GM12878 (cell line): ENCODE measurements at regions not wholly inside any gene's neighbourhood (a gene's known extent, or its start where the extent isn't known, plus 50 kb on each side); places are given as distances from the start of the nearest gene placed in this dataset.

Experiments
- ATAC-seq: fragments of 200-7000 bp; cut with Tn5 transposase; 3 replicates; pipeline ENCODE4 v1.9.1; 2020; ENCODE audit warnings: mild to moderate bottlenecking, moderate library complexity
- BruUV-seq: library from RNA; stranded (reverse); fragments of 400-500 nt; replicated peaks from 2 replicates; lab custom pipeline; 2021; lab: Mats Ljungman, UMichigan
- CTCF ChIA-PET: fragments of 300-600 bp; sonication (Branson Sonifier 250); formaldehyde crosslinking; extraction: SDS; loops from one replicate; lab custom pipeline; 2021; ENCODE audit warnings: inconsistent platforms; lab: Yijun Ruan, JAX
- POLR2A ChIA-PET: fragments of 350-600 bp; formaldehyde crosslinking; extraction: SDS; loops from one replicate; lab custom pipeline; 2021; ENCODE audit warnings: inconsistent platforms; lab: Charles Lee
- RAD21 ChIA-PET: fragments of 300-600 bp; sonication (Branson Sonifier 250); formaldehyde crosslinking; loops from one replicate; lab custom pipeline; 2023; ENCODE audit warnings: antibody characterized with exemption; ENCODE audit not compliant: unreplicated experiment; lab: Charles Lee
- SMC1A ChIA-PET: fragments of 300-600 bp; sonication (Branson Sonifier 250); formaldehyde crosslinking; loops from one replicate; lab custom pipeline; 2023; ENCODE audit not compliant: unreplicated experiment, uncharacterized antibody; lab: Charles Lee
- DNase-seq: peaks from one replicate; pipeline ENCODE4 v3.0.0-alpha.2; 2011; ENCODE audit warnings: low read depth, low spot score
- FAIRE-seq: peaks from 3 replicates; lab custom pipeline; 2011; peaks lifted over from hg19 to GRCh38; lab: Jason Lieb, UNC
- H2AFZ ChIP-seq: 2 replicates; pipeline ENCODE4 v1.6.0; 2011; ENCODE audit warnings: low read depth, low read length, control low read depth; ENCODE audit not compliant: control insufficient read depth
- H3K27ac ChIP-seq: 2 replicates; pipeline ENCODE4 v1.5.1; 2011; ENCODE audit warnings: control low read depth; ENCODE audit not compliant: control insufficient read depth, insufficient read depth
- H3K27me3 ChIP-seq, 2 experiments: replicated peaks in 1 of 2; 2 replicates each; pipeline versions ENCODE4 v1.6.0 to v1.6.1; 2011; ENCODE audit warnings: low read length in 1 of 2; ENCODE audit not compliant: control insufficient read depth in 2 of 2, insufficient read depth in 2 of 2
- H3K36me3 ChIP-seq, 2 experiments: 2 replicates each; pipeline ENCODE4 v1.5.1; 2011; ENCODE audit warnings: low read length in 1 of 2; ENCODE audit not compliant: control insufficient read depth in 2 of 2, insufficient read depth in 2 of 2
- H3K4me1 ChIP-seq: 2 replicates; pipeline ENCODE4 v1.6.1; 2011; ENCODE audit warnings: mild to moderate bottlenecking, low read length, moderate library complexity, mixed read lengths; ENCODE audit not compliant: control insufficient read depth, insufficient read depth
- H3K4me2 ChIP-seq: 2 replicates; pipeline ENCODE4 v1.6.0; 2011; ENCODE audit warnings: control low read depth; ENCODE audit not compliant: control insufficient read depth, insufficient read depth
- H3K4me3 ChIP-seq: fragments of 200-600 bp; sonication (generic); 2 replicates; pipeline ENCODE4 v1.5.1; 2016
- H3K79me2 ChIP-seq: 2 replicates; pipeline ENCODE4 v1.6.0; 2011; ENCODE audit warnings: low read length; ENCODE audit not compliant: control insufficient read depth, insufficient read depth
- H3K9ac ChIP-seq: 2 replicates; pipeline ENCODE4 v1.8.0; 2011; ENCODE audit warnings: low read length, control low read depth, mixed read lengths; ENCODE audit not compliant: control insufficient read depth, insufficient read depth
- H3K9me3 ChIP-seq: replicated peaks from 3 replicates; pipeline ENCODE4 v1.5.1; 2011; ENCODE audit warnings: mild to moderate bottlenecking, low read length; ENCODE audit not compliant: control insufficient read depth, insufficient read depth
- H4K20me1 ChIP-seq: 2 replicates; pipeline ENCODE4 v1.6.0; 2011; ENCODE audit not compliant: control insufficient read depth, insufficient read depth
- CHD1 ChIP-seq: IDR thresholded peaks from 2 replicates; pipeline ENCODE4 v1.6.1; 2012; ENCODE audit warnings: low read depth, low read length, improper control_type of control experiment
- NBN ChIP-seq: fragments of 450-650 bp; IDR thresholded peaks from 2 replicates; pipeline ENCODE4 v1.6.1; 2016
- NFXL1 ChIP-seq: fragments of 450-650 bp; IDR thresholded peaks from 2 replicates; pipeline ENCODE4 v1.6.1; 2017; ENCODE audit warnings: antibody characterized with exemption, mild to moderate bottlenecking, borderline replicate concordance
- NR2F1 ChIP-seq: fragments of 450-650 bp; conservative IDR thresholded peaks from 2 replicates; pipeline ENCODE4 v1.6.1; 2017; ENCODE audit warnings: mild to moderate bottlenecking
- POU2F2 ChIP-seq: IDR thresholded peaks from 3 replicates; pipeline ENCODE4 v1.6.1; 2011; ENCODE audit warnings: low read depth, mild to moderate bottlenecking, low read length, borderline replicate concordance
- RAD21 ChIP-seq: IDR thresholded peaks from 2 replicates; pipeline ENCODE4 v1.6.1; 2011; ENCODE audit warnings: mild to moderate bottlenecking, low read depth, low read length, moderate library complexity; ENCODE audit not compliant: insufficient read depth
- RUNX3 ChIP-seq: IDR thresholded peaks from 2 replicates; pipeline ENCODE4 v1.6.1; 2012; ENCODE audit warnings: low read length, inconsistent platforms
- SREBF2 ChIP-seq: IDR thresholded peaks from 2 replicates; pipeline ENCODE4 v1.6.1; 2012; ENCODE audit warnings: mild to moderate bottlenecking, low read length
- WGBS: methylation state at CpG from one replicate; pipeline ENCODE4 v1.1.6; 2016; ENCODE audit warnings: low lambda C conversion rate; ENCODE audit not compliant: insufficient replicate concordance, insufficient coverage; ENCODE audit errors: missing lambda C conversion rate; 5-methylcytosine and 5-hydroxymethylcytosine counted together
- in situ Hi-C: fragments of 300-500 bp; cut with MboI; formaldehyde crosslinking; loops from 9 replicates; pipeline ENCODE4 v1.14.3; 2018; ENCODE audit warnings: mixed read lengths
- intact Hi-C: fragments of 100-400 bp; cut with micrococcal nuclease; formaldehyde crosslinking; loops from one replicate; pipeline ENCODE4 v1.14.2; 2022; ENCODE audit not compliant: unreplicated experiment
- TF ChIP-seq, protein P1 (sequence below), 3 experiments: IDR thresholded peaks in 2 of 3; conservative IDR thresholded peaks in 1 of 3; 2 replicates each; pipeline ENCODE4 v1.5.1; 2011; ENCODE audit warnings: low read depth in 3 of 3, low read length in 3 of 3, mild to moderate bottlenecking in 3 of 3, control low read depth in 2 of 3, moderate library complexity in 2 of 3, inconsistent platforms in 1 of 3, mixed read lengths in 1 of 3; ENCODE audit not compliant: control insufficient read depth in 2 of 3, insufficient read depth in 1 of 3; ENCODE audit errors: extremely low read depth in 1 of 3
- TF ChIP-seq, protein P2 (sequence below): fragments of 450-650 bp; IDR thresholded peaks from 2 replicates; pipeline ENCODE4 v1.6.1; 2017; ENCODE audit warnings: antibody characterized with exemption, mild to moderate bottlenecking, moderate library complexity
- TF ChIP-seq, protein P3 (sequence below): IDR thresholded peaks from 2 replicates; pipeline ENCODE4 v1.6.1; 2012; ENCODE audit warnings: low read length, inconsistent platforms
- TF ChIP-seq, protein P4 (sequence below): IDR thresholded peaks from 2 replicates; pipeline ENCODE4 v1.6.1; 2012; ENCODE audit warnings: improper control_type of control experiment, low read depth, low read length; ENCODE audit not compliant: insufficient replicate concordance
- TF ChIP-seq, protein P5 (sequence below): fragments of 450-650 bp; IDR thresholded peaks from 2 replicates; pipeline ENCODE4 v1.6.1; 2017; ENCODE audit warnings: borderline replicate concordance

DNA sequence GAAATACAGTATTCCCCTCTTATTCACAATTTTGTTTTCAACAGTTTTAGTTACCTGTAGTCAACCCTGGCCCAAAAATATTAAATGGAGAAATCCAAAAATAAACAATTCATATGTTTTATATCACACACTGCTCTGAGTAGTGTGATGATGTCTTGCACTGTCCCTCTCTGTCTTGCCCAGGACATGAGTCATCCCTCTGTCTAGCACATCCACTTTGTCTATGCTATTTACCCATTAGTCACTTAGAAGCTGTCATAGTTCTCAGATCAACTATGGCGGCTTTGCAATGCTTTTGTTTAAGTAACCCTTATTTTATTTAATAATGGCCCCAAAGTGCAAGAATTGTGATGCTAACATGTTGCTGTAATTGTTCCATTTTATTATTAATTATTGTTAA, 380.6 kb upstream of the REG3G start:
- TF ChIP-seq, protein P1, sequence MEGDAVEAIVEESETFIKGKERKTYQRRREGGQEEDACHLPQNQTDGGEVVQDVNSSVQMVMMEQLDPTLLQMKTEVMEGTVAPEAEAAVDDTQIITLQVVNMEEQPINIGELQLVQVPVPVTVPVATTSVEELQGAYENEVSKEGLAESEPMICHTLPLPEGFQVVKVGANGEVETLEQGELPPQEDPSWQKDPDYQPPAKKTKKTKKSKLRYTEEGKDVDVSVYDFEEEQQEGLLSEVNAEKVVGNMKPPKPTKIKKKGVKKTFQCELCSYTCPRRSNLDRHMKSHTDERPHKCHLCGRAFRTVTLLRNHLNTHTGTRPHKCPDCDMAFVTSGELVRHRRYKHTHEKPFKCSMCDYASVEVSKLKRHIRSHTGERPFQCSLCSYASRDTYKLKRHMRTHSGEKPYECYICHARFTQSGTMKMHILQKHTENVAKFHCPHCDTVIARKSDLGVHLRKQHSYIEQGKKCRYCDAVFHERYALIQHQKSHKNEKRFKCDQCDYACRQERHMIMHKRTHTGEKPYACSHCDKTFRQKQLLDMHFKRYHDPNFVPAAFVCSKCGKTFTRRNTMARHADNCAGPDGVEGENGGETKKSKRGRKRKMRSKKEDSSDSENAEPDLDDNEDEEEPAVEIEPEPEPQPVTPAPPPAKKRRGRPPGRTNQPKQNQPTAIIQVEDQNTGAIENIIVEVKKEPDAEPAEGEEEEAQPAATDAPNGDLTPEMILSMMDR (IDR thresholded peaks at IDR 0.05 in 2 of 3, conservative IDR thresholded peaks at IDR 0.05 in 1 of 3; ENCODE audit: control insufficient read depth in 2 of 3, extremely low read depth in 1 of 3, insufficient read depth in 1 of 3, low read depth in 3 of 3, low read length in 3 of 3) = no peak
- TF ChIP-seq, protein P2, sequence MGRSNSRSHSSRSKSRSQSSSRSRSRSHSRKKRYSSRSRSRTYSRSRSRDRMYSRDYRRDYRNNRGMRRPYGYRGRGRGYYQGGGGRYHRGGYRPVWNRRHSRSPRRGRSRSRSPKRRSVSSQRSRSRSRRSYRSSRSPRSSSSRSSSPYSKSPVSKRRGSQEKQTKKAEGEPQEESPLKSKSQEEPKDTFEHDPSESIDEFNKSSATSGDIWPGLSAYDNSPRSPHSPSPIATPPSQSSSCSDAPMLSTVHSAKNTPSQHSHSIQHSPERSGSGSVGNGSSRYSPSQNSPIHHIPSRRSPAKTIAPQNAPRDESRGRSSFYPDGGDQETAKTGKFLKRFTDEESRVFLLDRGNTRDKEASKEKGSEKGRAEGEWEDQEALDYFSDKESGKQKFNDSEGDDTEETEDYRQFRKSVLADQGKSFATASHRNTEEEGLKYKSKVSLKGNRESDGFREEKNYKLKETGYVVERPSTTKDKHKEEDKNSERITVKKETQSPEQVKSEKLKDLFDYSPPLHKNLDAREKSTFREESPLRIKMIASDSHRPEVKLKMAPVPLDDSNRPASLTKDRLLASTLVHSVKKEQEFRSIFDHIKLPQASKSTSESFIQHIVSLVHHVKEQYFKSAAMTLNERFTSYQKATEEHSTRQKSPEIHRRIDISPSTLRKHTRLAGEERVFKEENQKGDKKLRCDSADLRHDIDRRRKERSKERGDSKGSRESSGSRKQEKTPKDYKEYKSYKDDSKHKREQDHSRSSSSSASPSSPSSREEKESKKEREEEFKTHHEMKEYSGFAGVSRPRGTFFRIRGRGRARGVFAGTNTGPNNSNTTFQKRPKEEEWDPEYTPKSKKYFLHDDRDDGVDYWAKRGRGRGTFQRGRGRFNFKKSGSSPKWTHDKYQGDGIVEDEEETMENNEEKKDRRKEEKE = no peak
- TF ChIP-seq, protein P3, sequence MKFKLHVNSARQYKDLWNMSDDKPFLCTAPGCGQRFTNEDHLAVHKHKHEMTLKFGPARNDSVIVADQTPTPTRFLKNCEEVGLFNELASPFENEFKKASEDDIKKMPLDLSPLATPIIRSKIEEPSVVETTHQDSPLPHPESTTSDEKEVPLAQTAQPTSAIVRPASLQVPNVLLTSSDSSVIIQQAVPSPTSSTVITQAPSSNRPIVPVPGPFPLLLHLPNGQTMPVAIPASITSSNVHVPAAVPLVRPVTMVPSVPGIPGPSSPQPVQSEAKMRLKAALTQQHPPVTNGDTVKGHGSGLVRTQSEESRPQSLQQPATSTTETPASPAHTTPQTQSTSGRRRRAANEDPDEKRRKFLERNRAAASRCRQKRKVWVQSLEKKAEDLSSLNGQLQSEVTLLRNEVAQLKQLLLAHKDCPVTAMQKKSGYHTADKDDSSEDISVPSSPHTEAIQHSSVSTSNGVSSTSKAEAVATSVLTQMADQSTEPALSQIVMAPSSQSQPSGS = no peak
- TF ChIP-seq, protein P4, sequence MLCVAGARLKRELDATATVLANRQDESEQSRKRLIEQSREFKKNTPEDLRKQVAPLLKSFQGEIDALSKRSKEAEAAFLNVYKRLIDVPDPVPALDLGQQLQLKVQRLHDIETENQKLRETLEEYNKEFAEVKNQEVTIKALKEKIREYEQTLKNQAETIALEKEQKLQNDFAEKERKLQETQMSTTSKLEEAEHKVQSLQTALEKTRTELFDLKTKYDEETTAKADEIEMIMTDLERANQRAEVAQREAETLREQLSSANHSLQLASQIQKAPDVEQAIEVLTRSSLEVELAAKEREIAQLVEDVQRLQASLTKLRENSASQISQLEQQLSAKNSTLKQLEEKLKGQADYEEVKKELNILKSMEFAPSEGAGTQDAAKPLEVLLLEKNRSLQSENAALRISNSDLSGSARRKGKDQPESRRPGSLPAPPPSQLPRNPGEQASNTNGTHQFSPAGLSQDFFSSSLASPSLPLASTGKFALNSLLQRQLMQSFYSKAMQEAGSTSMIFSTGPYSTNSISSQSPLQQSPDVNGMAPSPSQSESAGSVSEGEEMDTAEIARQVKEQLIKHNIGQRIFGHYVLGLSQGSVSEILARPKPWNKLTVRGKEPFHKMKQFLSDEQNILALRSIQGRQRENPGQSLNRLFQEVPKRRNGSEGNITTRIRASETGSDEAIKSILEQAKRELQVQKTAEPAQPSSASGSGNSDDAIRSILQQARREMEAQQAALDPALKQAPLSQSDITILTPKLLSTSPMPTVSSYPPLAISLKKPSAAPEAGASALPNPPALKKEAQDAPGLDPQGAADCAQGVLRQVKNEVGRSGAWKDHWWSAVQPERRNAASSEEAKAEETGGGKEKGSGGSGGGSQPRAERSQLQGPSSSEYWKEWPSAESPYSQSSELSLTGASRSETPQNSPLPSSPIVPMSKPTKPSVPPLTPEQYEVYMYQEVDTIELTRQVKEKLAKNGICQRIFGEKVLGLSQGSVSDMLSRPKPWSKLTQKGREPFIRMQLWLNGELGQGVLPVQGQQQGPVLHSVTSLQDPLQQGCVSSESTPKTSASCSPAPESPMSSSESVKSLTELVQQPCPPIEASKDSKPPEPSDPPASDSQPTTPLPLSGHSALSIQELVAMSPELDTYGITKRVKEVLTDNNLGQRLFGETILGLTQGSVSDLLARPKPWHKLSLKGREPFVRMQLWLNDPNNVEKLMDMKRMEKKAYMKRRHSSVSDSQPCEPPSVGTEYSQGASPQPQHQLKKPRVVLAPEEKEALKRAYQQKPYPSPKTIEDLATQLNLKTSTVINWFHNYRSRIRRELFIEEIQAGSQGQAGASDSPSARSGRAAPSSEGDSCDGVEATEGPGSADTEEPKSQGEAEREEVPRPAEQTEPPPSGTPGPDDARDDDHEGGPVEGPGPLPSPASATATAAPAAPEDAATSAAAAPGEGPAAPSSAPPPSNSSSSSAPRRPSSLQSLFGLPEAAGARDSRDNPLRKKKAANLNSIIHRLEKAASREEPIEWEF = no peak
- TF ChIP-seq CHD1 (no peak), NBN (no peak), SREBF2 (no peak), POU2F2 (no peak), NFXL1 (no peak), NR2F1 (no peak), RAD21 (no peak), RUNX3 (no peak)
- TF ChIP-seq, protein P5, sequence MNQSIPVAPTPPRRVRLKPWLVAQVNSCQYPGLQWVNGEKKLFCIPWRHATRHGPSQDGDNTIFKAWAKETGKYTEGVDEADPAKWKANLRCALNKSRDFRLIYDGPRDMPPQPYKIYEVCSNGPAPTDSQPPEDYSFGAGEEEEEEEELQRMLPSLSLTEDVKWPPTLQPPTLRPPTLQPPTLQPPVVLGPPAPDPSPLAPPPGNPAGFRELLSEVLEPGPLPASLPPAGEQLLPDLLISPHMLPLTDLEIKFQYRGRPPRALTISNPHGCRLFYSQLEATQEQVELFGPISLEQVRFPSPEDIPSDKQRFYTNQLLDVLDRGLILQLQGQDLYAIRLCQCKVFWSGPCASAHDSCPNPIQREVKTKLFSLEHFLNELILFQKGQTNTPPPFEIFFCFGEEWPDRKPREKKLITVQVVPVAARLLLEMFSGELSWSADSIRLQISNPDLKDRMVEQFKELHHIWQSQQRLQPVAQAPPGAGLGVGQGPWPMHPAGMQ = no peak
- in situ Hi-C loops = no loop called here
- ATAC-seq (no peak), DNase-seq (no peak), FAIRE-seq (no peak)
- Histone ChIP-seq H3K4me1 (no peaks in the 10 kb centered on the region), H2AFZ (no peak overlapping the region), H3K9me3 (no peaks in the 10 kb centered on the region), H3K4me3 (no peak overlapping the region), H3K27ac (no peak overlapping the region), H3K27me3 (no peaks in the 10 kb centered on the region), H3K36me3 (no peaks in the 10 kb centered on the region), H3K9ac (no peak overlapping the region), H3K4me2 (no peak overlapping the region), H4K20me1 (no peaks in the 10 kb centered on the region), H3K79me2 (no peaks in the 10 kb centered on the region)
- intact Hi-C loops = no loop called here
- ChIA-PET RAD21 (no interaction called here), CTCF (no interaction called here), SMC1A (no interaction called here), POLR2A (no interaction called here)
- no TSS peak for BruUV-seq
- WGBS = 0% methylated on average over 1 of the region's 1 CpG
